ENCODE measurements at regions not wholly inside any gene's neighbourhood (a gene's known extent, or its start where the extent isn't known, plus 50 kb on each side); places are given as distances from the start of the nearest gene placed in this dataset.

DNA sequence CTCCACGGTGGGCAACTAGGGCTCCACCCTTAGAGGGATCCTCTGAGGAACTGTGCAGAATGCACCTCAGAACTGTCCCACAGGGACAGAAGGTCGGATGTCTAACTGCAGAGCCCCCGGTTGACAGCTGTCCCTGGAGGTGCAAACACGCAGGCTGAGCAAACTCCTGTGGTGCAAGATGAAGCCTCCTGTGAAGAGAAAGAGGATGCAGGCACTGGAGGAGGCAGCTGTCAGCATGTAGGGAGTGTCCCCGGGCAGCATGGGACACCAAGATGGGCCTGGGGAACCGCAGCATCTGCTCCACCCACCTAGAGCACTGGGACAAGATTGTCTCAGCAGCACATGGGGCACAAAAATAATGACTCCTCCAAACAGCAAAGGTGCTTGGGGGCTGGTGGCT lies 258.9 kb downstream of the ABHD5 start:
- TF ChIP-seq, protein P1, sequence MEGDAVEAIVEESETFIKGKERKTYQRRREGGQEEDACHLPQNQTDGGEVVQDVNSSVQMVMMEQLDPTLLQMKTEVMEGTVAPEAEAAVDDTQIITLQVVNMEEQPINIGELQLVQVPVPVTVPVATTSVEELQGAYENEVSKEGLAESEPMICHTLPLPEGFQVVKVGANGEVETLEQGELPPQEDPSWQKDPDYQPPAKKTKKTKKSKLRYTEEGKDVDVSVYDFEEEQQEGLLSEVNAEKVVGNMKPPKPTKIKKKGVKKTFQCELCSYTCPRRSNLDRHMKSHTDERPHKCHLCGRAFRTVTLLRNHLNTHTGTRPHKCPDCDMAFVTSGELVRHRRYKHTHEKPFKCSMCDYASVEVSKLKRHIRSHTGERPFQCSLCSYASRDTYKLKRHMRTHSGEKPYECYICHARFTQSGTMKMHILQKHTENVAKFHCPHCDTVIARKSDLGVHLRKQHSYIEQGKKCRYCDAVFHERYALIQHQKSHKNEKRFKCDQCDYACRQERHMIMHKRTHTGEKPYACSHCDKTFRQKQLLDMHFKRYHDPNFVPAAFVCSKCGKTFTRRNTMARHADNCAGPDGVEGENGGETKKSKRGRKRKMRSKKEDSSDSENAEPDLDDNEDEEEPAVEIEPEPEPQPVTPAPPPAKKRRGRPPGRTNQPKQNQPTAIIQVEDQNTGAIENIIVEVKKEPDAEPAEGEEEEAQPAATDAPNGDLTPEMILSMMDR (IDR thresholded peaks at IDR 0.05), result no peak
- TF ChIP-seq EP300 (IDR thresholded peaks at IDR 0.05), result no peak
- TF ChIP-seq POLR2A (IDR thresholded peaks at IDR 0.05), result no peak
- TF ChIP-seq POLR2AphosphoS5 (IDR thresholded peaks at IDR 0.05), result no peak

Measured in stomach (tissue), 4 donors.